GM21576 (cell line): ENCODE measurements at regions not wholly inside any gene's neighbourhood (a gene's known extent, or its start where the extent isn't known, plus 50 kb on each side); places are given as distances from the start of the nearest gene placed in this dataset.

ENCODE experiments used
- ATAC-seq: cut with Tn5 transposase; IDR thresholded peaks from one replicate; pipeline ENCODE4 v1.9.1; 2021; ENCODE audit warnings: mild to moderate bottlenecking, moderate library complexity; ENCODE audit not compliant: unreplicated experiment

DNA sequence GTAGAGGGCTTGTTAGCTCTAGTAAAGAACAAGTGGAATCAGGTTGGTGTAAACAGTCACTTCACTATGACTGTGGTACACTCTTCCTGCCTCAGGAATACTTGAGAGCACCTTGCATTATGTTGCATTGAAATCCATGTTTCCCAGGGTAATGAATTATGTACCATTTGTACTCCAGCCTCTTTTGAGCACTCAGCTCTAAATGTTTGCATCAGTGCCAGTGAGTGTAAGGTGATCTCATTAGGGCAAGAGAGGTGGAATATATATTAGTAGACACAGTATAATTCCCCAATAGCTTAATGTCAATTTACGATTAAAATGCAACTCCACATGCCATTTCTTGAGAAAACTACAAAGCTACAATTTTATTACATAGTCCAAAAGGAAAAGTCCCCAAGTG lies 319.6 kb upstream of the POU3F2 start:
- no peak for ATAC-seq

GRCh38 chr6:98516206-98516605 lies 318.2 kb upstream of the POU3F2 start:
- ATAC-seq, result no peak

DNA sequence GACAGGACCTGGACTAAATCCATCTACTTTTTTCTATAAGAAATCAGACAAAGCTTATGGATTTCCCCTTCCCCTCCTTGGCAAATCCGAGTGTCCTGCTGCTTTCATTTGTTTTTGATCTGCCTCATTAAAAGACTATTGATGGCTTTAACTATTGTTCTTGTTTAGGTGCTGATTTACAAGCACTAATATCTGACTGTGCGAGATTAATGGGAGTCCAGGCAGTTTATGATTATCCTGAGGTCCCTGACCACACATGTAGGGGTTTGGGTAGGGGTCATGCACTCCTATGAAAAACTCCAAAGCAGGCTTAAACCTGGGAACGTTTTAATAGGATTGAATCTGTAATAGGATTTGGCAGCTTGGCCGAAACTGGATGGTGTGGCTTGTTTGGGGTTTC lies 317.5 kb upstream of the POU3F2 start:
- ATAC-seq, result no peak

DNA sequence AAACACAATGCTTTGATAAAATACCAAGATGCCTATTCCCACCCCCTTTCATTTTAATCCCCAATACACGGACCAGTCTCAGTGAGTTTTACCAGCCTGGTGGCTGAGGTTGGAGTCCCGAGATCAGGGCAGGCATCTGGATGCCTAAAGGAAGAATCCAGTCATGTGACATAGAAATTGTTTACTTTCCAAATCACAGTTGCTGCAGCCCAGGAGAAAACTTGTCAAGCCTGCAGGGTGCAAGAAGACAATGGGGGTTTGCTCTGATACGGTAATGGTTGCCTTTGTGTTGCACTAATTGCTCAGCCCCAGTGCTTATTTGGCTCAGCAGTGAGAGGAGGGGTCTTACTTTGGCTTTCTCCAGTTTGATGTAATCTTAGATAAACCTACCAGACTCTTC lies 308.5 kb upstream of the POU3F2 start:
- no peak for ATAC-seq

DNA sequence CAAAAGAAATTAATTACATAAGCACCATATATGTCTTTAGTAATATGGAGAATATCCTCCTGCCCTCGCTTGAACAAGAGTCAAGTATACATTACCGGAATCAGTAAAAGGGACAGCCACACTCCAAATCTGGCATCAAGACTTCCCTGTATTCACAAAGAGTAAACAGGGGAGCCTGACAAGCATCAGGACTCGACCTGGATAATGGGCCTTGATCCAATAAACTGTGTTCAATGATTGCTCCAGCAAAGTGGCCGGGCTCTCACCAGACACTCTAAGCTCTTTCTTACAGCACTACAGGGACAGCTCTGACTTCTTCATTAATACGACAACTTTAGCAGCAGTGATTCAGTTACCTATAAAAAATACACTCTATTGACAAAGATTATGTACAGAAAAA lies 307.9 kb upstream of the POU3F2 start:
- ATAC-seq, result no peak

- no peak for ATAC-seq
Observed at GRCh38 chr6:98529364-98529763, 305.0 kb upstream of the POU3F2 start.

DNA sequence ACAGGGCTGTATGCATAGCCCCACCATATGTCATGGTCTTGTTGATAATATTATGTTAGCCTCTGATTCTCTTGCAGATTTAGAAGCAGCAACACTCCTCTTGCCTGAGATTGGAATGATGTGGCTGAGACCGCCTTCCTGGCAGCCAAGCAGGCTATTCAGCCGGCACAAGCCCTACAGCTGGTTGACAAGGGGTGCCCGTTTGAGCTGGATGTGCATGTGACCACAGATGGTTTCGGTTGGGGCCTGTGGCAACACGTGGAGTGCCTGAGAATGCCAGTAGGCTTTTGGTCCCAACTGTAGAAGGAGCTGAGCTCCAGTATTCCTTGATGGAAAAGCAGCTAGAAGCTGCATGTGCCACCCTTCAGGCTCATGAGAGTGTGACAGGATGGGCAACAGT lies 303.6 kb upstream of the POU3F2 start:
- ATAC-seq, result no peak

DNA sequence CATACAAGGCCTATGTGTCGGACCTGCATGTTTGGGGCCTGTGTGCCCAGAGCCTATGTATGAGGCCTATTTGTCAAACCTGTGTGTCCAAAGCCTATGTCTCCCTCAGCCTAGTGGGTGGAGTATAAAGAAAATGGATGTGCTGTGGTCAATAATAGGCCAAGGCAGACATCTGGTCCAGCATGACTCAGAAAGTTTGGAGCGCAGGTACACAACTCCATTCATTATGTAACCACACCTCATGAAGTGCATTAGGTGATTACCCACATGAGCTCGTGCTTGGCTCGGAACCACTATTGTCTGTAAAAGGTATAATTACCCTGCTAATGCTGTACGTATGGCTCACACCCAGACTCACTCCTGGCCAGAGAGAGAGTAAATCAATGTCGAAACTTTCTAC lies 302.4 kb upstream of the POU3F2 start:
- no peak for ATAC-seq

DNA sequence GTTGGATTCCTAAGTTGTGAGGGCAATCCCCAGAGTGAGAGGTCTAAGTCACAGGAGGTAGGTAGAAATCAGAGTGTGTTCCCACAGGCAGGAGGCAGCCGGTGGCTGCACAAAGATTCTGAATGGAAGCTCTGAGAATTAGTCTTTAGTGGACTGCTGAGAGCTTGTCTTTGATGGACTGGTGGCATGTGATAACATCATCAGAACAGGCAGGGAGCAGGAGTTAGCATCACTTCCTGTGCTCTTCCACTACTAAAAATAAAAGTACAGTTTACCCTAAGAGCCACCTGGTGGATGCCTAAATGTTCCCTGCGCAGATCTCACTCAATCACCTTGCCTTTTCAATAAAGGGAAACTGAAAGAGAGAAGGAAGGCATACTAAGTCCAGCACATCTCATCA lies 294.6 kb upstream of the POU3F2 start:
- ATAC-seq, result peak; percentile 92

GRCh38 chr6:98546376-98546775 lies 288.0 kb upstream of the POU3F2 start:
- no peak for ATAC-seq

GRCh38 chr6:98547151-98547550 lies 287.2 kb upstream of the POU3F2 start:
- ATAC-seq, result no peak

DNA sequence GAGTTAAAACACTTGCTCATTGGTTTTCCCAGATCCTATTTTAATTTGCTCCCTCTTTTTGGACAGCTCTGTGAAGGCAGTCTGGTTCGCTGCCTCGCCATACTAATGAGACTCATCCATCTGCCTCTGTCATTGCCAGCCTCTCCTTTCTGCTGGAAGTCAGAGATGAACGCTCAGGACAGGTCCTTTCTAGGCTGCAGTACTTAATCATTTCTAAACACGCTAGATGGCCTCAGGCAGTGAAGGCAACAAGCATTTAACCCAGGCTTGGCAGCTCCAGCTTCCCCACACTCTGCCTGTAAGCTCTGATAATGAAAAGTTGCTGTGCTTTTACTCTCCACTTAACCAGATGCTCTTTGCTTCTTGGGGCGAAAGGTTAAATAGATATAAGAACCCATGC lies 286.7 kb upstream of the POU3F2 start:
- ATAC-seq, result no peak

DNA sequence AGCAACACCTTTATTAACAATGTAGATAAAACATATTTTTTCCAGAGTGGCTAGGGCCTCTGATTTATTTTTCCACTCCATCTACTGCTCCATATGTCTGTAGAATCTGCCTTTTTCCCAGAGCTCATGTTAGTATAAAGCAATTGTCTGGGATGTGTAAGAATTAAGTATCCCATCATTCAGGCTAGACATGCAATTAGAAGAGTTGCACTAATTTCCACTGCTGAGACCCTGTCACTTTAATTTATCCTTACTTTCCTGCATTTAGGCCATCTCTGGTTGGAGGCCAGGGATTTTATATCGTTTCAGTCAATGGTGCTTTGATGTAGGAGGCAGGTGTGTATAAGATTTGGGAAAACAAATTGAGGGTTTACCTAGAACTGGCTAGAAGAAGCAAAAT lies 286.1 kb upstream of the POU3F2 start:
- ATAC-seq, result no peak

DNA sequence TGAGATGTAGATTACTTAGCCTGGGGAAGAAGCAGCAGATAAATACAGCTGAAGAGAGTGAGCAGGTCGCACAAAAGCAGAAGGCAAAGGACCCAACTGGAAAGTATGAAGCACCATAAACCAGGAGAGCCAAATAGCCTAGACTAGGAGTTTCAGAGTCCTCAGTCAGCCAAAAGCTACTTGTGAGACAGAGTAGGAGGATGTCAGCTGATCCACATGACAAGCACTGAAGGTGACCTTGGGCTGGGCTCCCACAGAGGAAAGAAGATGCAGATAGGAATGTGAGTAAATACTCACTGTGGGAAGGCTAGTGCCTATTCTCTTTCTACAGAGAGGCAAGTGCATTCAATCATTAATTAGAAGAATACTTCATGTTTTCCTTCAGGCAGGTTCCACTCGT lies 274.0 kb upstream of the POU3F2 start:
- no peak for ATAC-seq

GRCh38 chr6:98560841-98561240 lies 273.5 kb upstream of the POU3F2 start:
- ATAC-seq, result no peak

DNA sequence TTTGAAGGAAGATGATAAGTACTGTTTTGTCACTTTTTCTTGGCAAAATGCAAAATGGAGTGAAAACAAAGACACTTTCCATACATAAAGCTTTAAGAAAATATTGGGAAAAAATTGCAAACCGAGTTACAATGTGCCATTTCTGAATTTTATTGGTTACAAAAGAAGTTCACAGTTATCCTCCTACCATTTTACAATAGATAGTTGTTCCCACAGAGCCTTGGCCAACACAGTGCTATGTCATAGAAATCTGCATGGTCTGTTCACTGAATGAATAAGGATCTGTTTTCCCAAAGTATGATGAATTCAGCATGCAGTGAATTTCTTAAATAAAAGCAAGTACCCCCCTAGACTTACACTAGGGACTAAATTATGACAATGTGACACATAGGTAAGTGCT lies 268.2 kb upstream of the POU3F2 start:
- no peak for ATAC-seq

DNA sequence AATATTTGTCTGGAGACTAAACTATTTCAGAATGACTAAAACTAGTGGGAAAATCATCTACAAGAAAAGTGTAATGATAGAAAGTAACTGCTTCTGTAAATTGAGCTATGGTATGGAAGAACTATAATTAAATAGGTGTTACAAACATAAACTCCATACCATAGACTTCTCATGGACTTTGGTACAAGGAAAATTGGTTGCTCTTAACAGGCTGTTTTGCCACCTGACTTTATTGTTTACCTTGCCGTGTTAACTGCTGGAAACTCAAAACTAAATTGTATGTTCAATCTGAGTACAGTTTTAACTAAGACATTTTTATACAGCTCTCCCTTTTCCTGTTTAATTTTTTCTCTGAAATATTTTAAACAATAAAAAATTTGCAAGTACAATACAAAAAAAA lies 261.8 kb upstream of the POU3F2 start:
- no peak for ATAC-seq

DNA sequence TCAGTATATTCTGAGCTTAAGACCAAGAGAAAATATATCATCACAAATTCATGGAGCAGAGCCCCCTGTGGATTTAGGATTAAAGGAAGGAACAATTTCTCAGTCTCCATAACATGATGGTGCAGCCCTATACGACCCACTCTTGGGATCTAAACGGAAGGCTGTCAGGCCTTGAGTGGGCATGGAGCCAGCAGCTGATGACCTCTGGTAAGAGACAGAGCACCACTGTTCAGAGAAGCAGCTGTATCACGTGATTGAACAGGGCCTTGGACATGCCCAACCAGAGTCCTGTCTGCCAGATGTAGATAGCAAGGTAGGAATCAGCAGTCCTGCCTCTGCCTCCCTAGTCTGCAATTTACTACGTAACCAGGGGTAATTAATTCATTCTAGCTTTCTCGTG lies 259.4 kb upstream of the POU3F2 start:
- ATAC-seq, result no peak

DNA sequence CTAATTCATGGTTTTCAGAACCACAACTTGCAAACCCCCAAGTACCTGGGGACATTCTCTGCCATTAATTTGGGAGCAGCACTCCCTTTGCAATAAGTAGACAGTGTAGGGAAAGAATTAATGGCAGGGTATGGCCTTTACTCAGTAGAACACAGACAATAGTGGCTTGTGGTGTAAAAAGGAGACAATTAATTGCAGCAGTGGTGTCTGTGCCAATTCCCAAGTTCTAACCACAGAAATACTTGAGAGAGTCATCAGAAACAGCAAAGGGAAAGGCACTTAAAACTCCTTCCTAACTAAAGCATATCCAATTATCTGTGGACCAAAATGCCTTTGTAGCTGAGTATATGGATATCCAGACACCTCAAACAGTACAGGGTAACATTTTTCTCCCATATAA lies 257.6 kb upstream of the POU3F2 start:
- ATAC-seq, result no peak

- ATAC-seq, result no peak
Observed at GRCh38 chr6:98578016-98578415, 256.4 kb upstream of the POU3F2 start.

- no peak for ATAC-seq
Observed at GRCh38 chr6:98579079-98579478, 255.3 kb upstream of the POU3F2 start.

- ATAC-seq, result no peak
Observed at GRCh38 chr6:98579941-98580340, 254.4 kb upstream of the POU3F2 start.

DNA sequence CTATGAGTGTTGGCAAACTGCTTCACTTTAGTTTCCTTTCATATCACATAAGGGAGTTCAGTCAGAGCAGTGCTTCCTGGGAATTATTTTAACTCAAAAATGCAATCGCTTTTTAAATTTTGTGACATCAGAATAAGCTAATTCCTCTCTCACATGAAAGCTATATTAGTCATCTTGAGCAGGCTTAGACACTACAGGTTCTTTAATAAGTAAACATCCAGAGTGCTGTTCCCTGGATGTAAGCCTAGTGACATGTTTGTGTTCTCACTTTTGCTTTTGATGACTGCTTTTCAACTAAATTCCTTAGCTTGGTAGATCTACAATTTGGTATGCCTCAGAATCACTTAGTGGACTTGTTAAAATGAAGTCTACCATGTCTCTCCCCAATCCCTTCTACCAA lies 252.7 kb upstream of the POU3F2 start:
- no peak for ATAC-seq

DNA sequence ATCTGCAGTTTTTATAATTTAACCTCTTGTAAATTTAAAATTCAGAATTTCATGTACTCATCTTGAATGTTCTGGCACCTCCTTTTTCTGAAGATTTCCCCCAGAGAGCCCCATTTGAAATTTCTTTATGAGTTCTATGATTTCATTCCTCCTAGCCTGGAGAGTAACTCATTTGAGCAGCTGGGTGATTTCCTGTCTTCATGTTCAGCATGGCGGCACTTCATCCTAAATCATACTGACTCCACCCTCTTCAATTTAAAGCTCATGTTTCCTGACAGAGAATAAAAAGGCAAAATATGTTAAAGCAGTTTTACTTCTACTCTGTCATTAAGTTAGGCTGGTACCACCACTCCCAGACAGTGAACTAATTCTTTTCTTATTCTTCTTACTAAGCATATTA lies 250.9 kb upstream of the POU3F2 start:
- no peak for ATAC-seq
